ENCODE measurements at regions not wholly inside any gene's neighbourhood (a gene's known extent, or its start where the extent isn't known, plus 50 kb on each side); places are given as distances from the start of the nearest gene placed in this dataset.

- DNase-seq (ENCODE audit: low read depth) = no peak
- H3K4me3 ChIP-seq (ENCODE audit: low read depth, low read length) = no peak overlapping the region
Measured at GRCh38 chr3:29167180-29167579, 113.7 kb upstream of the RBMS3 start.

DNA sequence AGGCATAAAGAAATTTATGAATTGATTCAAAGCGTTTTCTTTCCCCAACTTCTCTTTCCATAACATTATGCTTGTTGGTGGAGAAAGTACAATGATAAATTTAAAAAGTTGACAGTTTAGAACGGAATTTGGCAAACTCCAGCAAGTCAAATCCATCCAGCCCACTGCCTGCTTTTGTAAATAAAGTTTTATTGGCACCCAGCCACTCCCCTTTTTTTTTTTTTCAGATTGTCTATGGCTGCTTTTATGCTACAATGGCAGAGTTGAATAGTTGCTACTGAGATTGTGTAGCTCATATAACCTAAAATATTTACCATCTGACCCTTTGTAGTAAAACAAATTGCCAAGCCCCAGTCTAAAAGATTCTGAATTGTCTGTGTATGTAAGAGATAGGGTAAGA is 112.8 kb upstream of the RBMS3 start:
- TF ChIP-seq, protein P1, sequence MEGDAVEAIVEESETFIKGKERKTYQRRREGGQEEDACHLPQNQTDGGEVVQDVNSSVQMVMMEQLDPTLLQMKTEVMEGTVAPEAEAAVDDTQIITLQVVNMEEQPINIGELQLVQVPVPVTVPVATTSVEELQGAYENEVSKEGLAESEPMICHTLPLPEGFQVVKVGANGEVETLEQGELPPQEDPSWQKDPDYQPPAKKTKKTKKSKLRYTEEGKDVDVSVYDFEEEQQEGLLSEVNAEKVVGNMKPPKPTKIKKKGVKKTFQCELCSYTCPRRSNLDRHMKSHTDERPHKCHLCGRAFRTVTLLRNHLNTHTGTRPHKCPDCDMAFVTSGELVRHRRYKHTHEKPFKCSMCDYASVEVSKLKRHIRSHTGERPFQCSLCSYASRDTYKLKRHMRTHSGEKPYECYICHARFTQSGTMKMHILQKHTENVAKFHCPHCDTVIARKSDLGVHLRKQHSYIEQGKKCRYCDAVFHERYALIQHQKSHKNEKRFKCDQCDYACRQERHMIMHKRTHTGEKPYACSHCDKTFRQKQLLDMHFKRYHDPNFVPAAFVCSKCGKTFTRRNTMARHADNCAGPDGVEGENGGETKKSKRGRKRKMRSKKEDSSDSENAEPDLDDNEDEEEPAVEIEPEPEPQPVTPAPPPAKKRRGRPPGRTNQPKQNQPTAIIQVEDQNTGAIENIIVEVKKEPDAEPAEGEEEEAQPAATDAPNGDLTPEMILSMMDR (IDR thresholded peaks at IDR 0.05; ENCODE audit: insufficient read depth, low read depth, low read length) = no peak
- no peak overlapping the region for H3K4me3 ChIP-seq (ENCODE audit: low read depth, low read length)
- DNase-seq (ENCODE audit: low read depth) = no peak

More at GRCh38 chr3:29167180-29167579, 113.7 kb upstream of the RBMS3 start:
- TF ChIP-seq, protein P1 (IDR thresholded peaks at IDR 0.05; ENCODE audit: insufficient read depth, low read depth, low read length) = no peak

DNA sequence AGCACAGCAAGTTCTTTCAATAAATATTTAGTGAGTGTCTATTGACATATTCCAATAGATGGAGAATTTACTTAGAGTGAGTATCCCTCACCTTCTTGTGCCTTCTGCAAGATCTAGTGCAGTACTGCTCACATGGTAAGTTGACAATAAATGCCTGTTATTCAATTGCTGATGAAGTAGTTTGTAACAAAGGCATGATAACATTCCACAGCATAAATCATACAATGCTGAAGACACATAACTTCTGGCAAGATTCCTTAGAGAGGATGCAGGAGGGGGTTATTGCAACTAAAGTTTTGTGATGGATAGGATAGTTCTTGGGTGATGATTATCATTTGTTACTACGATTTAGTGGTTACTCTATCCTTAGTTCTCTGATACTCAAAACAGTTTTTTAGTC is 112.2 kb upstream of the RBMS3 start:
- TF ChIP-seq, protein P1 (IDR thresholded peaks at IDR 0.05; ENCODE audit: insufficient read depth, low read depth, low read length) = no peak
- DNase-seq (ENCODE audit: low read depth) = no peak
- no peak overlapping the region for H3K4me3 ChIP-seq (ENCODE audit: low read depth, low read length)

GRCh38 chr3:29169451-29169850 is 111.4 kb upstream of the RBMS3 start:
- TF ChIP-seq, protein P1 (IDR thresholded peaks at IDR 0.05; ENCODE audit: insufficient read depth, low read depth, low read length) = no peak
- H3K4me3 ChIP-seq (ENCODE audit: low read depth, low read length) = no peak overlapping the region
- no peak for DNase-seq (ENCODE audit: low read depth)

DNA sequence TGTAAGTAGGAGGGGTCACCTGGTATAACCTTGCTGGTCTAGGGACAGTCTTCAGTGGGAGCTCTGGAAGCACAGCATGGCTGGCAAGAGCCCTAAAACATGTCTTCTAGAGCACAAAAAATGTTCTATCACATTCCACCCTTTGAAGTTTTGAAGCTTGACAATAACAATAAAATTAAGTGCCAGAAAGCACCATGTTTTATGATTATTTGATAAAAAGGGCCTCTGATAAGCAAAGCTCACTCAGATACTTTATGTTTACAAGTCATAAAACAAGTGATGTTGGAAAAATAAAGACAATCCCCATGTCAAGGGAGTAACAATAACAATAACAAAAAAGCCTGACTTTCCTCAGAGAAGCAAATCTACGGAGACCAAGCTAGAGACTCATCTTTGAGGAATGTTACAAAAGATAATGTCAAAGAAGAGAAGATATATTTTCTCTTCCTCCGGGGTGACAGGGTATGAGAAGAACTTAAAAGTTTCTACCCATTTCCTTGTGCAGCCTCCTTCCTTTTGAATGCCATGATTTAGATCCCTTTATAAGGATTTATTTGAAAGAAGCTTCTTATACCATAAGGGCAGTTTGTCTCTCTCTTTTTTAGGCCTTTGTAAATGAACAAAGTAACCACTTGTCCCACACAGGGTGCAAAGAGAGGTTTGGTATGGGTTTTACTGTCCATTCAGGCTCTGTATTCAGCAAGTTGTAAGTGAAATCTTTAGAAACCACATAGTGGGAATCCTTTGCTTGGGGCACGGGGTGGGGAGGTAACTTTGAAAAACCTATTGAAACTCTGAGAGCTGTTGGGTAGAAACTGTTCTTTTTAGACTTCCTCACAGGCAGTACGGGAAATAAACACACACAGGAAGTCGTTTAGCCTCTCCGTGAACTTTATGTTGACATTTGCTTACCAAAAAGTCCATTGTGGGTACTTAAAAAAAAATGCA is 109.6 kb upstream of the RBMS3 start:
- DNase-seq (ENCODE audit: low read depth) = peak; percentile 66
- TF ChIP-seq, protein P1 (IDR thresholded peaks at IDR 0.05; ENCODE audit: insufficient read depth, low read depth, low read length) = no peak
- no peak overlapping the region for H3K4me3 ChIP-seq (ENCODE audit: low read depth, low read length)

GRCh38 chr3:29176501-29176900 is 104.4 kb upstream of the RBMS3 start:
- H3K4me3 ChIP-seq (ENCODE audit: low read depth, low read length) = no peak overlapping the region
- TF ChIP-seq, protein P1 (IDR thresholded peaks at IDR 0.05; ENCODE audit: insufficient read depth, low read depth, low read length) = no peak
- no peak for DNase-seq (ENCODE audit: low read depth)
